Endothelial cell of umbilical vein (primary cell): ENCODE measurements at regions not wholly inside any gene's neighbourhood (a gene's known extent, or its start where the extent isn't known, plus 50 kb on each side); places are given as distances from the start of the nearest gene placed in this dataset.

Source experiments
- EZH2 ChIP-seq: IDR thresholded peaks from 2 replicates; pipeline ENCODE4 v1.6.1; 2012; ENCODE audit warnings: borderline replicate concordance, low read depth, mild to moderate bottlenecking, moderate library complexity, low read length, inconsistent platforms; ENCODE audit not compliant: severe bottlenecking
- MYC ChIP-seq: IDR thresholded peaks from one replicate; pipeline ENCODE4 v1.6.1; 2011; ENCODE audit warnings: mild to moderate bottlenecking, low read depth, low read length
- POLR2A ChIP-seq: IDR thresholded peaks from 2 replicates; pipeline ENCODE4 v1.6.1; 2012; ENCODE audit warnings: low read depth, mild to moderate bottlenecking, control low read depth, low read length
- TF ChIP-seq, protein P1 (sequence below), 2 donors: IDR thresholded peaks; 1 replicate in 1 of 2; 2 replicates in 1 of 2; pipeline ENCODE4 v1.5.1; 2011; ENCODE audit warnings: low read length in 2 of 2, mild to moderate bottlenecking in 2 of 2, moderate library complexity in 2 of 2, control low read depth in 1 of 2, inconsistent platforms in 1 of 2, low read depth in 1 of 2; ENCODE audit not compliant: insufficient read depth in 1 of 2; ENCODE audit errors: extremely low read depth in 1 of 2
- TF ChIP-seq, protein P2 (sequence below): IDR thresholded peaks from 2 replicates; pipeline ENCODE4 v1.6.1; 2011; ENCODE audit not compliant: insufficient read depth, insufficient read length

DNA sequence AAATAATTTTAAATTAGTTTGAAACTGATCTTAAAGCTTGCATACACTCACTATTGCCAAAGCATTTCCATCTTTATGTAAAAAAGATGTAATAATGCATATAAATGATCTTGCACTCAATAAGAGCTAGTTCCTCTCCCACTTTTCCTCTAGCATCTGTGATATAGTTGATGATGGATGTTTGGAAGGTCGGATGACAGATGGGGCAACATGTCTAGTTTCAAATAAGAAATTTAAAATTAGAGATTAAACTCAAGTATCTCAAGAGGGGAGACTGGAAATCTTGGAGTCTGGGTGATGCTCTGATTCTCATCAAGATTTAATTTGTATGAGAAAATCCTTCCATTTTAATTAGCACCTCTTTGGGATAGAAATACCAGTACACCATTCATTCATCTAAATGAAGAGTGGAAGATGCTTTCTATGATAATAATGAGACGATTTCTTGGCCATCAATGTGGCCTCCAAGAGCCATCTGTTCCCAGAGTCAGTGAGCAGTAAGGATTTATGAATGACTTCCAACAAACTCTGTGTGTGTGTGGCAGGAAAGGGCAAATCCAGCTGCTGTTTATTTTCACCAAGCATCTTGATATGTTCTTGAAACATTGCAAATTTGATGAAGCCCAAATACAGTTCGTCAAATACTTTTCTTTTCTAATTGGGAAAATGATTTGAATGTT lies 616.3 kb upstream of the CDH8 start:
- TF ChIP-seq, protein P1, sequence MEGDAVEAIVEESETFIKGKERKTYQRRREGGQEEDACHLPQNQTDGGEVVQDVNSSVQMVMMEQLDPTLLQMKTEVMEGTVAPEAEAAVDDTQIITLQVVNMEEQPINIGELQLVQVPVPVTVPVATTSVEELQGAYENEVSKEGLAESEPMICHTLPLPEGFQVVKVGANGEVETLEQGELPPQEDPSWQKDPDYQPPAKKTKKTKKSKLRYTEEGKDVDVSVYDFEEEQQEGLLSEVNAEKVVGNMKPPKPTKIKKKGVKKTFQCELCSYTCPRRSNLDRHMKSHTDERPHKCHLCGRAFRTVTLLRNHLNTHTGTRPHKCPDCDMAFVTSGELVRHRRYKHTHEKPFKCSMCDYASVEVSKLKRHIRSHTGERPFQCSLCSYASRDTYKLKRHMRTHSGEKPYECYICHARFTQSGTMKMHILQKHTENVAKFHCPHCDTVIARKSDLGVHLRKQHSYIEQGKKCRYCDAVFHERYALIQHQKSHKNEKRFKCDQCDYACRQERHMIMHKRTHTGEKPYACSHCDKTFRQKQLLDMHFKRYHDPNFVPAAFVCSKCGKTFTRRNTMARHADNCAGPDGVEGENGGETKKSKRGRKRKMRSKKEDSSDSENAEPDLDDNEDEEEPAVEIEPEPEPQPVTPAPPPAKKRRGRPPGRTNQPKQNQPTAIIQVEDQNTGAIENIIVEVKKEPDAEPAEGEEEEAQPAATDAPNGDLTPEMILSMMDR (IDR thresholded peaks at IDR 0.05; ENCODE audit: extremely low read depth in 1 of 2, insufficient read depth in 1 of 2, low read depth in 1 of 2, low read length in 2 of 2) = no peak
- TF ChIP-seq POLR2A (no peak), MYC (no peak), EZH2 (no peak)
- TF ChIP-seq, protein P2, sequence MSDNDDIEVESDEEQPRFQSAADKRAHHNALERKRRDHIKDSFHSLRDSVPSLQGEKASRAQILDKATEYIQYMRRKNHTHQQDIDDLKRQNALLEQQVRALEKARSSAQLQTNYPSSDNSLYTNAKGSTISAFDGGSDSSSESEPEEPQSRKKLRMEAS = no peak
